ENCODE measurements at regions not wholly inside any gene's neighbourhood (a gene's known extent, or its start where the extent isn't known, plus 50 kb on each side); places are given as distances from the start of the nearest gene placed in this dataset.
"Not testable (repeated sequence)": the region's sequence is repeated elsewhere in the genome, so short reads cannot be mapped to it uniquely, and the experiment has no call there.

GRCh38 chr9:87395804-87396479 lies 101.7 kb upstream of the DAPK1 start:
- intact Hi-C loops (cut with DNase I) = no loop called here
- ATAC-seq (peak in 1 of 2 donors; percentile 18), DNase-seq (no peak)

- intact Hi-C loops (cut with DNase I) = no loop called here
- ATAC-seq = no peak
- no peak for DNase-seq
These were observed 96.0 kb upstream of the DAPK1 start for GRCh38 chr9:87401681-87402080.

- intact Hi-C loops (cut with DNase I) = no loop called here
- ATAC-seq (no peak), DNase-seq (no peak)
These were observed 95.1 kb upstream of the DAPK1 start for GRCh38 chr9:87402537-87402936.

GRCh38 chr9:87405677-87406542 lies 91.8 kb upstream of the DAPK1 start:
- intact Hi-C loops (cut with DNase I) = no loop called here
- ATAC-seq = peak; percentile 50 to 78
- DNase-seq = peak; percentile 33

GRCh38 chr9:87406543-87407166 lies 91.0 kb upstream of the DAPK1 start:
- DNase-seq = no peak
- no peak for ATAC-seq
- intact Hi-C loops (cut with DNase I) = no loop called here

- DNase-seq; intact Hi-C loops (cut with DNase I); ATAC-seq: not testable (repeated sequence)
These were observed 87.3 kb upstream of the DAPK1 start for GRCh38 chr9:87410047-87411005.

- DNase-seq (no peak), ATAC-seq (no peak)
- intact Hi-C loops (cut with DNase I) = no loop called here
These were observed 76.8 kb upstream of the DAPK1 start for GRCh38 chr9:87420884-87421283.

- DNase-seq = no peak
- intact Hi-C loops (cut with DNase I) = no loop called here
- no peak for ATAC-seq
These were observed 75.9 kb upstream of the DAPK1 start for GRCh38 chr9:87421734-87422133.

- ATAC-seq = no peak
- DNase-seq = no peak
- intact Hi-C loops (cut with DNase I) = no loop called here
These were observed 74.7 kb upstream of the DAPK1 start for GRCh38 chr9:87422999-87423398.

GRCh38 chr9:87423885-87424284 lies 73.8 kb upstream of the DAPK1 start:
- intact Hi-C loops (cut with DNase I); DNase-seq; ATAC-seq: not testable (repeated sequence)

- DNase-seq (no peak), ATAC-seq (no peak)
- intact Hi-C loops (cut with DNase I) = no loop called here
These were observed 72.5 kb upstream of the DAPK1 start for GRCh38 chr9:87425202-87425601.

GRCh38 chr9:87427851-87428506 lies 69.7 kb upstream of the DAPK1 start:
- intact Hi-C loops (cut with DNase I) = no loop called here
- no peak for DNase-seq
- ATAC-seq = no peak

GRCh38 chr9:87428659-87429058 lies 69.0 kb upstream of the DAPK1 start:
- DNase-seq (no peak), ATAC-seq (no peak)
- intact Hi-C loops (cut with DNase I) = no loop called here

- intact Hi-C loops (cut with DNase I) = no loop called here
- peak in 1 of 2 donors; percentile 53 for ATAC-seq
These were observed 65.8 kb upstream of the DAPK1 start for GRCh38 chr9:87431837-87432236.

GRCh38 chr9:87433853-87434252 lies 63.8 kb upstream of the DAPK1 start:
- intact Hi-C loops (cut with DNase I) = no loop called here
- DNase-seq (no peak), ATAC-seq (no peak)

More at GRCh38 chr9:87431837-87432236, 65.8 kb upstream of the DAPK1 start:
- no peak for DNase-seq

GRCh38 chr9:87434366-87434765 lies 63.3 kb upstream of the DAPK1 start:
- intact Hi-C loops (cut with DNase I) = no loop called here
- no peak for ATAC-seq

GRCh38 chr9:87435189-87435880 lies 62.3 kb upstream of the DAPK1 start:
- ATAC-seq (no peak), DNase-seq (no peak)
- intact Hi-C loops (cut with DNase I) = no loop called here

More at GRCh38 chr9:87434366-87434765, 63.3 kb upstream of the DAPK1 start:
- no peak for DNase-seq

- intact Hi-C loops (cut with DNase I) = no loop called here
- no peak for DNase-seq
These were observed 61.0 kb upstream of the DAPK1 start for GRCh38 chr9:87436716-87437115.

More at GRCh38 chr9:87436716-87437115, 61.0 kb upstream of the DAPK1 start:
- no peak for ATAC-seq
